Muscle of leg (tissue), 3 donors: ENCODE measurements at regions not wholly inside any gene's neighbourhood (a gene's known extent, or its start where the extent isn't known, plus 50 kb on each side); places are given as distances from the start of the nearest gene placed in this dataset.

ENCODE experiments used
- DNase-seq: peaks from one replicate; pipeline ENCODE4 v3.0.0; 2013
- H3K27ac ChIP-seq: one replicate; pipeline ENCODE4 v1.5.1; 2013; ENCODE audit warnings: mild to moderate bottlenecking, low read length, control low read depth
- H3K27me3 ChIP-seq: one replicate; pipeline ENCODE4 v1.6.1; 2013; ENCODE audit warnings: low read length; ENCODE audit not compliant: control insufficient read depth, insufficient read depth
- H3K36me3 ChIP-seq: one replicate; pipeline ENCODE4 v1.6.1; 2013; ENCODE audit warnings: low read length; ENCODE audit not compliant: control insufficient read depth, insufficient read depth
- H3K4me1 ChIP-seq: one replicate; pipeline ENCODE4 v1.6.1; 2013; ENCODE audit warnings: low read length; ENCODE audit not compliant: control insufficient read depth, insufficient read depth
- H3K4me3 ChIP-seq: one replicate; pipeline ENCODE4 v1.5.1; 2013; ENCODE audit warnings: low read length, control low read depth
- H3K9me3 ChIP-seq: replicated peaks from 2 replicates; pipeline ENCODE4 v1.6.1; 2013; ENCODE audit warnings: low read depth, low read length; ENCODE audit not compliant: control insufficient read depth
- WGBS: methylation state at CpG from one replicate; pipeline ENCODE4 v1.1.5; 2013; ENCODE audit warnings: missing lambda C conversion rate; ENCODE audit not compliant: insufficient coverage; 5-methylcytosine and 5-hydroxymethylcytosine counted together

- peak; percentile 97 for DNase-seq
- Histone ChIP-seq H3K27ac (peak overlapping the region; percentile 82), H3K9me3 (no peaks in the 10 kb centered on the region), H3K4me1 (peaks cover 53% of the 10 kb centered on the region), H3K36me3 (no peaks in the 10 kb centered on the region), H3K27me3 (peaks cover 2% of the 10 kb centered on the region), H3K4me3 (no peak overlapping the region)
- 8% methylated on average over 5 of the region's 5 CpGs for WGBS
Measured at GRCh38 chr10:128854963-128855362, 612.1 kb upstream of the MGMT start.

GRCh38 chr10:128855618-128856428, 611.2 kb upstream of the MGMT start:
- no peaks in the 10 kb centered on the region for H3K9me3 ChIP-seq
- H3K4me3 ChIP-seq: no peak overlapping the region
- no peaks in the 10 kb centered on the region for H3K36me3 ChIP-seq
- H3K27ac ChIP-seq: peak overlapping the region; percentile 82
- DNase-seq: peak; percentile 73
- WGBS: 38% methylated on average over 8 of the region's 14 CpGs
- H3K4me1 ChIP-seq: peaks cover 53% of the 10 kb centered on the region
- H3K27me3 ChIP-seq: peaks cover 2% of the 10 kb centered on the region

- Histone ChIP-seq H3K27ac (no peak overlapping the region), H3K9me3 (no peaks in the 10 kb centered on the region), H3K4me3 (no peak overlapping the region), H3K36me3 (no peaks in the 10 kb centered on the region), H3K27me3 (peaks cover 2% of the 10 kb centered on the region), H3K4me1 (peaks cover 16% of the 10 kb centered on the region)
- DNase-seq: no peak
- WGBS: 43% methylated on average over 3 of the region's 8 CpGs
Measured at GRCh38 chr10:128859738-128860386, 607.2 kb upstream of the MGMT start.

- H3K27me3 ChIP-seq: peaks cover 2% of the 10 kb centered on the region
- H3K4me3 ChIP-seq: no peak overlapping the region
- WGBS: 72% methylated on average over 8 of the region's 9 CpGs
- no peaks in the 10 kb centered on the region for H3K36me3 ChIP-seq
- no peaks in the 10 kb centered on the region for H3K9me3 ChIP-seq
- H3K27ac ChIP-seq: no peak overlapping the region
- peaks cover 22% of the 10 kb centered on the region for H3K4me1 ChIP-seq
- no peak for DNase-seq
Measured at GRCh38 chr10:128860574-128860973, 606.5 kb upstream of the MGMT start.

- Histone ChIP-seq H3K36me3 (no peaks in the 10 kb centered on the region), H3K4me1 (peaks cover 21% of the 10 kb centered on the region), H3K27me3 (peaks cover 2% of the 10 kb centered on the region), H3K9me3 (no peaks in the 10 kb centered on the region), H3K27ac (no peak overlapping the region), H3K4me3 (no peak overlapping the region)
- 95% methylated on average over 9 of the region's 15 CpGs for WGBS
- DNase-seq: no peak
Measured at GRCh38 chr10:128861018-128861901, 605.8 kb upstream of the MGMT start.

- Histone ChIP-seq H3K4me1 (peaks cover 25% of the 10 kb centered on the region), H3K4me3 (no peak overlapping the region), H3K36me3 (no peaks in the 10 kb centered on the region), H3K9me3 (no peaks in the 10 kb centered on the region), H3K27ac (no peak overlapping the region), H3K27me3 (no peaks in the 10 kb centered on the region)
- WGBS: 97% methylated on average over 6 of the region's 6 CpGs
- DNase-seq: no peak
Measured at GRCh38 chr10:128863411-128863810, 603.6 kb upstream of the MGMT start.

- DNase-seq: no peak
- H3K9me3 ChIP-seq: no peaks in the 10 kb centered on the region
- H3K27me3 ChIP-seq: no peaks in the 10 kb centered on the region
- 97% methylated on average over 7 of the region's 8 CpGs for WGBS
- H3K36me3 ChIP-seq: no peaks in the 10 kb centered on the region
- no peak overlapping the region for H3K4me3 ChIP-seq
- H3K27ac ChIP-seq: no peak overlapping the region
- H3K4me1 ChIP-seq: peaks cover 26% of the 10 kb centered on the region
Measured at GRCh38 chr10:128863823-128864405, 603.1 kb upstream of the MGMT start.

- 93% methylated on average over 11 of the region's 13 CpGs for WGBS
- no peaks in the 10 kb centered on the region for H3K27me3 ChIP-seq
- no peak overlapping the region for H3K4me3 ChIP-seq
- H3K27ac ChIP-seq: no peak overlapping the region
- H3K9me3 ChIP-seq: no peaks in the 10 kb centered on the region
- peaks cover 31% of the 10 kb centered on the region for H3K4me1 ChIP-seq
- DNase-seq: no peak
- H3K36me3 ChIP-seq: no peaks in the 10 kb centered on the region
Measured at GRCh38 chr10:128864554-128865295, 602.3 kb upstream of the MGMT start.

GRCh38 chr10:128865436-128866195, 601.4 kb upstream of the MGMT start:
- no peaks in the 10 kb centered on the region for H3K27me3 ChIP-seq
- no peak overlapping the region for H3K4me3 ChIP-seq
- no peaks in the 10 kb centered on the region for H3K9me3 ChIP-seq
- peaks cover 31% of the 10 kb centered on the region for H3K4me1 ChIP-seq
- peak overlapping the region; percentile 67 for H3K27ac ChIP-seq
- 38% methylated on average over 10 of the region's 14 CpGs for WGBS
- H3K36me3 ChIP-seq: no peaks in the 10 kb centered on the region
- DNase-seq: peak; percentile 95
